ENCODE measurements at regions not wholly inside any gene's neighbourhood (a gene's known extent, or its start where the extent isn't known, plus 50 kb on each side); places are given as distances from the start of the nearest gene placed in this dataset.

- TF ChIP-seq POLR2A (IDR thresholded peaks at IDR 0.05; ENCODE audit: low read depth, low read length) (no peak), POLR2AphosphoS5 (IDR thresholded peaks at IDR 0.05; ENCODE audit: low read depth, low read length) (no peak)
Observed at GRCh38 chr3:127368186-127369032, 80.6 kb upstream of the PRR20G start.
